Natural killer cell (primary cell): ENCODE measurements at regions not wholly inside any gene's neighbourhood (a gene's known extent, or its start where the extent isn't known, plus 50 kb on each side); places are given as distances from the start of the nearest gene placed in this dataset.

Source experiments
- ATAC-seq, 3 donors: fragments of 150-1000 bp in 2 of 3; fragments of 200-7000 bp in 1 of 3; cut with Tn5 transposase; 1 replicate in 1 of 3; 2 replicates in 2 of 3; pipeline ENCODE4 v1.10.0; 2021; ENCODE audit warnings: mild to moderate bottlenecking in 2 of 3, moderate library complexity in 2 of 3
- DNase-seq, 2 donors: peaks; one replicate each; pipeline versions ENCODE4 v3.0.0 to v3.0.0-alpha.2; 2013 to 2021; ENCODE audit warnings: mixed read lengths in 1 of 2
- H3K27ac ChIP-seq: one replicate; pipeline ENCODE4 v1.5.1; 2013; ENCODE audit warnings: mild to moderate bottlenecking, low read length
- H3K27me3 ChIP-seq: one replicate; pipeline ENCODE4 v1.6.1; 2013; ENCODE audit warnings: low read length; ENCODE audit not compliant: control insufficient read depth, insufficient read depth
- H3K36me3 ChIP-seq: one replicate; pipeline ENCODE4 v1.6.1; 2013; ENCODE audit warnings: low read length; ENCODE audit not compliant: control insufficient read depth, insufficient read depth
- H3K4me1 ChIP-seq: one replicate; pipeline ENCODE4 v1.6.1; 2013; ENCODE audit warnings: low read length; ENCODE audit not compliant: control insufficient read depth, insufficient read depth
- H3K4me3 ChIP-seq: one replicate; pipeline ENCODE4 v1.5.1; 2013; ENCODE audit warnings: low read length
- H3K9me3 ChIP-seq: one replicate; pipeline ENCODE4 v1.6.1; 2013; ENCODE audit warnings: low read length; ENCODE audit not compliant: control insufficient read depth, insufficient read depth
- H3K27ac Mint-ChIP-seq, 2 donors: one replicate each; pipeline ENCODE4 v1.8.0; 2022; ENCODE audit warnings: mild to moderate bottlenecking in 2 of 2, mixed read lengths in 2 of 2, moderate library complexity in 1 of 2
- H3K27me3 Mint-ChIP-seq, 2 donors: one replicate each; pipeline ENCODE4 v1.8.0; 2022; ENCODE audit warnings: low read depth in 2 of 2, mixed read lengths in 2 of 2
- H3K36me3 Mint-ChIP-seq: one replicate; pipeline ENCODE4 v1.8.0; 2022; ENCODE audit warnings: mixed read lengths
- H3K4me1 Mint-ChIP-seq, 2 donors: one replicate each; pipeline ENCODE4 v1.8.0; 2022; ENCODE audit warnings: mixed read lengths in 2 of 2
- H3K4me3 Mint-ChIP-seq: one replicate; pipeline ENCODE4 v1.8.0; 2022; ENCODE audit warnings: mild to moderate bottlenecking, moderate library complexity, mixed read lengths
- H3K9me3 Mint-ChIP-seq, 2 donors: one replicate each; pipeline ENCODE4 v1.8.0; 2022; ENCODE audit warnings: mixed read lengths in 2 of 2
- CTCF ChIP-seq: fragments of 200-600 bp; IDR thresholded peaks from one replicate; pipeline ENCODE4 v1.8.0; 2022; ENCODE audit warnings: antibody characterized with exemption
- WGBS: methylation state at CpG from one replicate; pipeline ENCODE4 v1.1.7; 2013; ENCODE audit warnings: missing lambda C conversion rate; ENCODE audit not compliant: insufficient coverage; 5-methylcytosine and 5-hydroxymethylcytosine counted together
- intact Hi-C: fragments of 100-400 bp; cut with micrococcal nuclease; formaldehyde crosslinking; loops from one replicate; pipeline ENCODE4 v1.14.2; 2022

DNA sequence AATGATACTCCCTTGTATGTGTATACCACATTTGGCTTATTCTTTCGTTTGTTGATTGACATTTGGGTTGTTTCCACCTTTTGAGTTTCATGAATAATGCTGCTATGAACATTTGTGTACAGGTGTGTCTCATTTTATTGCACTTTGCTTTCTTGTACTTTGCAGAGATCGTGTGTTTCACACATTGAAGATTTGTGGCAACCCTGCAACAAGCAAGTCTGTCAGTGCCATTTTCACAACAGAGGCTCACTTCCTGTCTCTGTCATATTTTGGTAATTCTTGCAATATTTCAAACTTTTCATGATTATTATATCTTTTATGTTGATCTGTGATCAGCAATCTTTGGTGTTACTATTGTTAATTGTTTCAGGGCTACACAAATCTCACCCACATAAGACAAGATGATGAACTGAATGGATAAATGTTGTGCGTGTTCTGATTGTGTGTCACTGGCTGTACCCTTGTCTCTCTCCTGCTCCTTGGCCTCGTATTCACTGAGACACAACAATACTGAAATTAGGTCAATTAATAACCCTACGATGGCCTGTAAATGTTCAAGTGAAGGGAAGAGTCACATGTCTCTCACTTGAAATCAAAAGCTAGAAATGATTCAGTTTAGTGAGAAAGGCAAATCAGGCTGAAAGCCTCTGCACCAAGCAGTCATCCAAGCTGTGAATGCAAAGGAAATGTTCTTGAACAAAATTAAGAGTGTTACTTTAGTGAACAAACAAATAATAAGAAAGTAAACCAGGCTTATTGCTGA, 133.6 kb upstream of the JCAD start:
- peak overlapping the region; percentile 64 for H3K4me3 Mint-ChIP-seq
- no peak overlapping the region for H3K4me3 ChIP-seq
- ATAC-seq (peak; percentile 40 to 82 (median 58)), DNase-seq (no peak)
- peak overlapping the region; percentile 17 to 66 for H3K27ac Mint-ChIP-seq
- intact Hi-C loops, result no loop called here
- peaks cover 13 to 14% of the 10 kb centered on the region in 2 donors for H3K4me1 Mint-ChIP-seq
- no peaks in the 10 kb centered on the region for H3K9me3 Mint-ChIP-seq
- no peaks in the 10 kb centered on the region for H3K36me3 ChIP-seq
- TF ChIP-seq CTCF, result no peak
- H3K36me3 Mint-ChIP-seq, result no peaks in the 10 kb centered on the region
- H3K9me3 ChIP-seq, result no peaks in the 10 kb centered on the region
- no peak overlapping the region for H3K27ac ChIP-seq
- WGBS, result 43% methylated on average over 3 of the region's 5 CpGs
- no peaks in the 10 kb centered on the region for H3K27me3 ChIP-seq
- H3K27me3 Mint-ChIP-seq, result peaks cover 7 to 31% of the 10 kb centered on the region in 2 donors
- peaks cover 4% of the 10 kb centered on the region for H3K4me1 ChIP-seq

DNA sequence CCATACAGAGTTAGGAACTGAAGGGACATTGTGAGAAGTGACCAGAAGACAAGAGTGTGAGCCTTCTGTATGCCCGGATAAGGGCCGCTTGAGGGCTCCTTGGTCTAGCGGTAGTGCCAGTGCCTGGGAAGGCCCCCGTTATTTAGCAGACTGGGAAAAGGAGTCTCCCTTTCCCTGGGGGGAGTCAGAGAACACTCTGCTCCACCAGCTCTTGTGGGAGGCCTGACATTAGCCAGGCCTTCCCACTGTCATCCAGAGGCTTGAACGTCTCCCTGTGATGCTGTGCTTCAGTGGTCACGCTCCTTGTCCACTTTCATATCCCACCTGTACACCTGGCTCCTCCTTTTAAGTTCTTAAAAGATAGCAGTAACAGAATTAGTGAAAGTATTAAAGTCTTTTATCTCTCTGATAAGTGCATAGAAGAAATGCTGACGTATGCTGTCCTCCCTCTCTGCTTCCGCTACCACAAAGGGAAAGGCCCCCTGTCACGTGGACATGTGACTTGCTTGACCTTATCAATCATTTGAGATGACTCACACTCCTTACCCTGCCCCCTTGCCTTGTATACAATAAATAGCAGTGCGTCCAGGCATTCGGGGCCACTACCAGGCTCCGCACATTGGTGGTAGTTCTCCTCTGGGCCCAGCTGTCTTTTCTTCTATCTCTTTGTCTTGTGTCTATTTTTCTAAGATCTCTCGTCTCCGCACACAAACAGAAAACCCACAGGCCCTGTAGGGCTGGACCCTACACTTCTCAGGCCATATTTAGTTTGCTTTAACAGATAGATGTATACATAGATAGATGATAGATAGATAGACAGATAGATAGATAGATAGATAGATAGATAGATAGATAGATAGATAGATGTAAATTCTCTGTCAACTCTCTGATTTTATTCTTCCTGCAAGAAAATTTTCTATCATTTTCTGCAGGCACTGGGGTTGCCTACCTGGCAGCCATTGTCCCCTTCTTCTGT, 131.5 kb upstream of the JCAD start:
- DNase-seq, result no peak
- Histone ChIP-seq H3K4me1 (peaks cover 4% of the 10 kb centered on the region), H3K4me3 (no peak overlapping the region), H3K36me3 (no peaks in the 10 kb centered on the region), H3K27me3 (no peaks in the 10 kb centered on the region), H3K9me3 (no peaks in the 10 kb centered on the region), H3K27ac (no peak overlapping the region)
- Mint-ChIP-seq H3K27me3 (peaks cover 0 to 15% of the 10 kb centered on the region in 2 donors), H3K4me3 (no peak overlapping the region), H3K4me1 (peaks cover 13 to 14% of the 10 kb centered on the region in 2 donors), H3K36me3 (no peaks in the 10 kb centered on the region), H3K27ac (no peak overlapping the region), H3K9me3 (no peaks in the 10 kb centered on the region)
- intact Hi-C loops, result no loop called here
- WGBS, result 90% methylated on average over 13 of the region's 14 CpGs
- no peak for TF ChIP-seq CTCF
- no peak for ATAC-seq

DNA sequence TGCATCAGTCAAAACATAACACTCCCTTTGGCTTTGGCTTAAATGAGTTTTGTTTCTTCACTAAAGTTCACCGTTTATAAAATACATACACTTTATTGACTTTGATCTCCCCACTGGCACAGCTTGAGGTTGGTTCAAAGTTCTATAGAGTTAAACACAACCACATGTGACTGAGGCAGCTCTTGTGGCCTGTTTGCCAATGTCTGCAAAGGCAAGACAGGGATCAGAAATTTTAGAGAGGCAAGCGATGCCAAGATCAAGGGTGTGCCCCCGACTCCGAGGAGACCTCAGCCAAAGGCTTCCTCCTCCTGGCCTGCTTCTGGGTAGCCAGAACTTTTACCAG, 129.8 kb upstream of the JCAD start:
- no peaks in the 10 kb centered on the region for H3K9me3 Mint-ChIP-seq
- WGBS, result 73% methylated on average over 4 of the region's 4 CpGs

More for the DNA sequence above, 129.8 kb upstream of the JCAD start:
- no peak overlapping the region for H3K27ac Mint-ChIP-seq
- peaks cover 13 to 14% of the 10 kb centered on the region in 2 donors for H3K4me1 Mint-ChIP-seq
- no peak overlapping the region for H3K4me3 Mint-ChIP-seq
- no peak for TF ChIP-seq CTCF
- Histone ChIP-seq H3K4me3 (no peak overlapping the region), H3K9me3 (no peaks in the 10 kb centered on the region), H3K4me1 (peaks cover 4% of the 10 kb centered on the region), H3K27ac (no peak overlapping the region), H3K27me3 (no peaks in the 10 kb centered on the region), H3K36me3 (no peaks in the 10 kb centered on the region)
- H3K36me3 Mint-ChIP-seq, result no peaks in the 10 kb centered on the region
- no peak for ATAC-seq
- DNase-seq, result no peak
- H3K27me3 Mint-ChIP-seq, result peaks cover 0 to 15% of the 10 kb centered on the region in 2 donors
- intact Hi-C loops, result no loop called here
